H1 (cell line): ENCODE measurements at regions not wholly inside any gene's neighbourhood (a gene's known extent, or its start where the extent isn't known, plus 50 kb on each side); places are given as distances from the start of the nearest gene placed in this dataset.

Experiments used
- EGR1 ChIP-seq: IDR thresholded peaks from 2 replicates; pipeline ENCODE4 v1.6.1; 2011; ENCODE audit warnings: low read depth, low read length, borderline replicate concordance
- EZH2 ChIP-seq: fragments of 200-600 bp; sonication (generic); IDR thresholded peaks from 2 replicates; pipeline ENCODE4 v1.7.1; 2012; ENCODE audit warnings: low read depth, mild to moderate bottlenecking, moderate library complexity, low read length, inconsistent platforms; ENCODE audit not compliant: severe bottlenecking
- KDM4A ChIP-seq: IDR thresholded peaks from one replicate; pipeline ENCODE4 v1.7.1; 2012; ENCODE audit warnings: low read depth, mild to moderate bottlenecking, moderate library complexity, low read length, inconsistent platforms; ENCODE audit not compliant: severe bottlenecking
- NRF1 ChIP-seq: IDR thresholded peaks from 2 replicates; pipeline ENCODE4 v1.6.1; 2011; ENCODE audit warnings: mild to moderate bottlenecking, low read depth, low read length, improper control_type of control experiment
- PHF8 ChIP-seq: fragments of 200-600 bp; sonication (generic); conservative IDR thresholded peaks from 2 replicates; pipeline ENCODE4 v1.7.1; 2012; ENCODE audit warnings: low read depth, mild to moderate bottlenecking, inconsistent platforms, low read length, moderate library complexity
- RBBP5 ChIP-seq: IDR thresholded peaks from 2 replicates; pipeline ENCODE4 v1.7.1; 2012; ENCODE audit warnings: low read depth, mild to moderate bottlenecking, inconsistent platforms, low read length, moderate library complexity, borderline replicate concordance
- TAF1 ChIP-seq: IDR thresholded peaks from 2 replicates; pipeline ENCODE4 v1.6.1; 2011; ENCODE audit warnings: mild to moderate bottlenecking, low read depth, low read length
- TEAD4 ChIP-seq: IDR thresholded peaks from 2 replicates; pipeline ENCODE4 v1.6.1; 2012; ENCODE audit warnings: low read depth, low read length, inconsistent platforms, mixed read lengths
- TF ChIP-seq, protein P1 (sequence below): IDR thresholded peaks from 2 replicates; pipeline ENCODE4 v1.6.1; 2012; ENCODE audit warnings: low read length, inconsistent platforms
- TF ChIP-seq, protein P2 (sequence below): IDR thresholded peaks from 2 replicates; pipeline ENCODE4 v1.6.1; 2011; ENCODE audit warnings: low read depth, mild to moderate bottlenecking, low read length; ENCODE audit not compliant: insufficient read depth

GRCh38 chr13:63481334-63481733, 2065.7 kb upstream of the PCDH20 start (continued):
- TF ChIP-seq KDM4A (no peak), NRF1 (no peak), EZH2 (no peak), PHF8 (no peak), RBBP5 (no peak), EGR1 (no peak), TAF1 (no peak), TEAD4 (no peak)
- TF ChIP-seq, protein P1, sequence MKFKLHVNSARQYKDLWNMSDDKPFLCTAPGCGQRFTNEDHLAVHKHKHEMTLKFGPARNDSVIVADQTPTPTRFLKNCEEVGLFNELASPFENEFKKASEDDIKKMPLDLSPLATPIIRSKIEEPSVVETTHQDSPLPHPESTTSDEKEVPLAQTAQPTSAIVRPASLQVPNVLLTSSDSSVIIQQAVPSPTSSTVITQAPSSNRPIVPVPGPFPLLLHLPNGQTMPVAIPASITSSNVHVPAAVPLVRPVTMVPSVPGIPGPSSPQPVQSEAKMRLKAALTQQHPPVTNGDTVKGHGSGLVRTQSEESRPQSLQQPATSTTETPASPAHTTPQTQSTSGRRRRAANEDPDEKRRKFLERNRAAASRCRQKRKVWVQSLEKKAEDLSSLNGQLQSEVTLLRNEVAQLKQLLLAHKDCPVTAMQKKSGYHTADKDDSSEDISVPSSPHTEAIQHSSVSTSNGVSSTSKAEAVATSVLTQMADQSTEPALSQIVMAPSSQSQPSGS = no peak
- TF ChIP-seq, protein P2, sequence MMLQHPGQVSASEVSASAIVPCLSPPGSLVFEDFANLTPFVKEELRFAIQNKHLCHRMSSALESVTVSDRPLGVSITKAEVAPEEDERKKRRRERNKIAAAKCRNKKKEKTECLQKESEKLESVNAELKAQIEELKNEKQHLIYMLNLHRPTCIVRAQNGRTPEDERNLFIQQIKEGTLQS = no peak
